ENCODE measurements at regions not wholly inside any gene's neighbourhood (a gene's known extent, or its start where the extent isn't known, plus 50 kb on each side); places are given as distances from the start of the nearest gene placed in this dataset.

DNA sequence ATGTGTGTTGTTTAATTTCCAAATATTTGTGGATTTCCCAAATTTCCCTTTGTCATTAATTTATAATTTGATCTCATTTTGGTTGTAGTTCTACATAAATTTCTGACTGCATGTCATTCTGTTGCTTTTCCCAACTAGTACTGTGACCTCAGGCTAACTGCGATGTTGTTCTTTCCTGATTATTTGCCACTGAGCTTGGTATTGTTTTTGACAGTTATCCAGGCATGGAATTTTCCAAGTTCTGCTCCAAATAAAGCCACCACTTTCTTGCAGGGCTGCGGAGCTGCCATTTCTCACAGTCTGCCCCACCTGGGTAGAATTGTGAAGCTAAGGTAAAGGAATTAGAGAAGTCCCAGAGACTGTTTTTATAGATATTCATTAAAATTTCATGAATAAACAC, 328.8 kb downstream of the ZNF674 start:
- Histone ChIP-seq H3K4me2 (ENCODE audit: low read depth, low read length) (no peak overlapping the region), H3K9me1 (ENCODE audit: insufficient read depth, low read length) (no peaks in the 10 kb centered on the region), H3K4me3 (ENCODE audit: insufficient read depth, low read depth, low read length) (no peak overlapping the region), H3K23ac (ENCODE audit: low read depth, low read length) (no peak overlapping the region), H2BK20ac (ENCODE audit: low read depth, low read length) (no peak overlapping the region), H4K8ac (ENCODE audit: low read depth in 2 of 2, low read length in 2 of 2) (no peak overlapping the region), H2BK120ac (ENCODE audit: low read depth, low read length) (no peak overlapping the region), H3K4me1 (ENCODE audit: control insufficient read depth, insufficient read depth, low read length) (no peaks in the 10 kb centered on the region), H3K27ac (ENCODE audit: insufficient read depth, low read length) (no peak overlapping the region), H3K27me3 (ENCODE audit: control insufficient read depth, insufficient read depth, low read length) (peaks cover 10% of the 10 kb centered on the region; the same call in 1 of the 2 replicates), H2BK15ac (ENCODE audit: low read depth, low read length) (no peak overlapping the region), H4K20me1 (ENCODE audit: insufficient read depth, low read length) (no peaks in the 10 kb centered on the region), H3K18ac (ENCODE audit: low read depth, low read length) (no peak overlapping the region), H2AK9ac (replicated peaks; ENCODE audit: low read depth, low read length, poor library complexity) (no peak overlapping the region), H3K36me3 (ENCODE audit: control insufficient read depth, insufficient read depth, low read length) (no peaks in the 10 kb centered on the region), H4K91ac (ENCODE audit: insufficient read depth, low read depth, low read length) (no peak overlapping the region), H3K9ac (ENCODE audit: low read depth, low read length) (no peak overlapping the region), H2BK5ac (ENCODE audit: low read depth, low read length, poor library complexity, severe bottlenecking) (no peak overlapping the region), H4K5ac (ENCODE audit: low read depth, low read length) (no peak overlapping the region), H2AK5ac (ENCODE audit: low read depth, low read length) (no peak overlapping the region), H3K56ac (ENCODE audit: extremely low read depth, insufficient read depth, low read length) (no peak overlapping the region), H2AFZ (replicated peaks; ENCODE audit: low read length, poor library complexity) (no peak overlapping the region), H3K9me3 (ENCODE audit: control insufficient read depth, insufficient read depth, low read length) (no peaks in the 10 kb centered on the region), H3K14ac (replicated peaks; ENCODE audit: low read depth, low read length) (no peak overlapping the region), H3K79me1 (ENCODE audit: low read depth in 1 of 2, low read length in 2 of 2) (no peaks in the 10 kb centered on the region), H3K4ac (ENCODE audit: low read depth, low read length) (no peak overlapping the region)
- dilution Hi-C loops (cut with HindIII; ENCODE audit: low sequenced_read_pairs, unreplicated experiment) (no loop called here), in situ Hi-C loops (cut with MboI; ENCODE audit: low sequenced_read_pairs) (no loop called here), intact Hi-C loops (cut with micrococcal nuclease) (no loop called here)
- WGBS, 2 experiments (ENCODE audit: extremely low coverage in 2 of 2, insufficient read length in 1 of 2): no CpG with 5 or more reads among the region's 2 CpGs
- BruUV-seq (replicated peaks): no TSS peak
- DNase-seq (no peak), ATAC-seq (ENCODE audit: low read depth) (no peak)
- CTCF ChIA-PET: no interaction called here
- POLR2A ChIA-PET (ENCODE audit: unreplicated experiment): no interaction called here
- TF ChIP-seq, protein P1, sequence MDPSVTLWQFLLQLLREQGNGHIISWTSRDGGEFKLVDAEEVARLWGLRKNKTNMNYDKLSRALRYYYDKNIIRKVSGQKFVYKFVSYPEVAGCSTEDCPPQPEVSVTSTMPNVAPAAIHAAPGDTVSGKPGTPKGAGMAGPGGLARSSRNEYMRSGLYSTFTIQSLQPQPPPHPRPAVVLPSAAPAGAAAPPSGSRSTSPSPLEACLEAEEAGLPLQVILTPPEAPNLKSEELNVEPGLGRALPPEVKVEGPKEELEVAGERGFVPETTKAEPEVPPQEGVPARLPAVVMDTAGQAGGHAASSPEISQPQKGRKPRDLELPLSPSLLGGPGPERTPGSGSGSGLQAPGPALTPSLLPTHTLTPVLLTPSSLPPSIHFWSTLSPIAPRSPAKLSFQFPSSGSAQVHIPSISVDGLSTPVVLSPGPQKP (IDR thresholded peaks at IDR 0.05; ENCODE audit: borderline replicate concordance, low read depth, low read length): no peak
- TF ChIP-seq SMC3 (IDR thresholded peaks at IDR 0.05; ENCODE audit: low read depth, low read length) (no peak), FOS (IDR thresholded peaks at IDR 0.05; ENCODE audit: low read depth, low read length) (no peak)

All from IMR-90 (cell line).